HG02759 (cell line): ENCODE measurements at regions not wholly inside any gene's neighbourhood (a gene's known extent, or its start where the extent isn't known, plus 50 kb on each side); places are given as distances from the start of the nearest gene placed in this dataset.

Experiments used
- ATAC-seq: cut with Tn5 transposase; IDR thresholded peaks from one replicate; pipeline ENCODE4 v1.9.1; 2021; ENCODE audit warnings: mild to moderate bottlenecking, moderate library complexity; ENCODE audit not compliant: unreplicated experiment

- ATAC-seq: no peak
Measured at GRCh38 chr13:74891610-74892009, 590.4 kb downstream of the TBC1D4 start.

- ATAC-seq: no peak
Measured at GRCh38 chr13:74889321-74889720, 592.6 kb downstream of the TBC1D4 start.

- no peak for ATAC-seq
Measured at GRCh38 chr13:74886502-74886901, 595.5 kb downstream of the TBC1D4 start.

GRCh38 chr13:74883834-74884233 is 598.1 kb downstream of the TBC1D4 start:
- ATAC-seq: no peak

GRCh38 chr13:74871369-74872070 is 610.4 kb downstream of the TBC1D4 start:
- no peak for ATAC-seq

- ATAC-seq: no peak
Measured at GRCh38 chr13:74870865-74871264, 611.1 kb downstream of the TBC1D4 start.

GRCh38 chr13:74869846-74870245 is 612.1 kb downstream of the TBC1D4 start:
- ATAC-seq: no peak

GRCh38 chr13:74868049-74868448 is 613.9 kb downstream of the TBC1D4 start:
- ATAC-seq: no peak

GRCh38 chr13:74867460-74867859 is 614.5 kb downstream of the TBC1D4 start:
- no peak for ATAC-seq

GRCh38 chr13:74866101-74866500 is 615.9 kb downstream of the TBC1D4 start:
- ATAC-seq: no peak

GRCh38 chr13:74865656-74866055 is 616.3 kb downstream of the TBC1D4 start:
- no peak for ATAC-seq

- ATAC-seq: no peak
Measured at GRCh38 chr13:74860789-74861188, 621.2 kb downstream of the TBC1D4 start.

GRCh38 chr13:74850893-74851292 is 631.1 kb downstream of the TBC1D4 start:
- ATAC-seq: no peak

- ATAC-seq: no peak
Measured at GRCh38 chr13:74847966-74848365, 634.0 kb downstream of the TBC1D4 start.

GRCh38 chr13:74845806-74846205 is 636.2 kb downstream of the TBC1D4 start:
- ATAC-seq: no peak

GRCh38 chr13:74841651-74842050 is 640.3 kb downstream of the TBC1D4 start:
- no peak for ATAC-seq

GRCh38 chr13:74841123-74841522 is 640.8 kb downstream of the TBC1D4 start:
- ATAC-seq: no peak

- no peak for ATAC-seq
Measured at GRCh38 chr13:74839656-74840055, 642.3 kb downstream of the TBC1D4 start.

- no peak for ATAC-seq
Measured at GRCh38 chr13:74838096-74838495, 643.9 kb downstream of the TBC1D4 start.

GRCh38 chr13:74836628-74837027 is 645.3 kb downstream of the TBC1D4 start:
- ATAC-seq: no peak

GRCh38 chr13:74835579-74835978 is 646.4 kb downstream of the TBC1D4 start:
- ATAC-seq: no peak

GRCh38 chr13:74825938-74826246 is 656.1 kb downstream of the TBC1D4 start:
- no peak for ATAC-seq
